Type B pancreatic cell (in vitro differentiated cells): ENCODE measurements at regions not wholly inside any gene's neighbourhood (a gene's known extent, or its start where the extent isn't known, plus 50 kb on each side); places are given as distances from the start of the nearest gene placed in this dataset.
"Not testable (repeated sequence)": the region's sequence is repeated elsewhere in the genome, so short reads cannot be mapped to it uniquely, and the experiment has no call there.

Source experiments
- DNase-seq: peaks from one replicate; pipeline ENCODE4 v3.0.0; 2021; ENCODE audit warnings: mixed read lengths; ENCODE audit not compliant: unreplicated experiment; ENCODE audit errors: extremely low spot score
- H3K27ac Mint-ChIP-seq: 2 replicates; pipeline ENCODE4 v1.8.0; 2021; ENCODE audit warnings: mild to moderate bottlenecking, mixed read lengths
- H3K27me3 Mint-ChIP-seq: 2 replicates; pipeline ENCODE4 v1.8.0; 2021; ENCODE audit warnings: mixed read lengths
- H3K36me3 Mint-ChIP-seq: 2 replicates; pipeline ENCODE4 v1.8.0; 2021; ENCODE audit warnings: mixed read lengths
- H3K4me1 Mint-ChIP-seq: one replicate; pipeline ENCODE4 v1.8.0; 2021; ENCODE audit warnings: mixed read lengths; ENCODE audit not compliant: unreplicated experiment
- H3K4me3 Mint-ChIP-seq: 2 replicates; pipeline ENCODE4 v1.8.0; 2021; ENCODE audit warnings: mild to moderate bottlenecking, mixed read lengths
- H3K9me3 Mint-ChIP-seq: 2 replicates; pipeline ENCODE4 v1.8.0; 2021; ENCODE audit warnings: mixed read lengths
- CTCF ChIP-seq: fragments of 200-600 bp; sonication (generic); conservative IDR thresholded peaks from 2 replicates; pipeline ENCODE4 v1.5.0; 2021; ENCODE audit warnings: antibody characterized with exemption, mild to moderate bottlenecking

GRCh38 chrX:47723689-47724088, 64.7 kb upstream of the UXT start:
- H3K36me3 Mint-ChIP-seq: no peaks in the 10 kb centered on the region
- no peak for TF ChIP-seq CTCF
- no peaks in the 10 kb centered on the region for H3K4me1 Mint-ChIP-seq
- H3K27me3 Mint-ChIP-seq: no peaks in the 10 kb centered on the region
- H3K4me3 Mint-ChIP-seq: no peak overlapping the region
- no peak overlapping the region for H3K27ac Mint-ChIP-seq
- no peak for DNase-seq
- no peaks in the 10 kb centered on the region for H3K9me3 Mint-ChIP-seq

- Mint-ChIP-seq H3K9me3 (no peaks in the 10 kb centered on the region), H3K27me3 (no peaks in the 10 kb centered on the region), H3K27ac (no peak overlapping the region), H3K4me1 (no peaks in the 10 kb centered on the region), H3K36me3 (no peaks in the 10 kb centered on the region), H3K4me3 (no peak overlapping the region)
- no peak for TF ChIP-seq CTCF
- DNase-seq: no peak
Measured at GRCh38 chrX:47723083-47723482, 64.1 kb upstream of the UXT start.

- Mint-ChIP-seq H3K27ac (no peak overlapping the region), H3K27me3 (no peaks in the 10 kb centered on the region), H3K9me3 (no peaks in the 10 kb centered on the region), H3K4me3 (no peak overlapping the region), H3K36me3 (no peaks in the 10 kb centered on the region), H3K4me1 (no peaks in the 10 kb centered on the region)
- DNase-seq: no peak
- TF ChIP-seq CTCF: no peak
Measured at GRCh38 chrX:47722260-47722659, 63.3 kb upstream of the UXT start.

GRCh38 chrX:47715078-47715477, 56.1 kb upstream of the UXT start:
- not testable (repeated sequence) for H3K36me3 Mint-ChIP-seq, H3K27ac Mint-ChIP-seq, DNase-seq, H3K27me3 Mint-ChIP-seq, H3K4me3 Mint-ChIP-seq, H3K4me1 Mint-ChIP-seq, H3K9me3 Mint-ChIP-seq

- not testable (repeated sequence) for H3K27me3 Mint-ChIP-seq, H3K4me3 Mint-ChIP-seq, H3K9me3 Mint-ChIP-seq, H3K4me1 Mint-ChIP-seq, H3K27ac Mint-ChIP-seq, DNase-seq, H3K36me3 Mint-ChIP-seq
Measured at GRCh38 chrX:47712675-47713074, 53.7 kb upstream of the UXT start.

GRCh38 chrX:47710252-47710651, 51.3 kb upstream of the UXT start:
- no peaks in the 10 kb centered on the region for H3K27me3 Mint-ChIP-seq
- H3K27ac Mint-ChIP-seq: no peak overlapping the region
- no peak overlapping the region for H3K4me3 Mint-ChIP-seq
- H3K36me3 Mint-ChIP-seq: no peaks in the 10 kb centered on the region
- H3K4me1 Mint-ChIP-seq: no peaks in the 10 kb centered on the region
- no peaks in the 10 kb centered on the region for H3K9me3 Mint-ChIP-seq
- no peak for TF ChIP-seq CTCF
- DNase-seq: no peak
